ENCODE measurements at regions not wholly inside any gene's neighbourhood (a gene's known extent, or its start where the extent isn't known, plus 50 kb on each side); places are given as distances from the start of the nearest gene placed in this dataset.
"Not testable (repeated sequence)": the region's sequence is repeated elsewhere in the genome, so short reads cannot be mapped to it uniquely, and the experiment has no call there.

DNA sequence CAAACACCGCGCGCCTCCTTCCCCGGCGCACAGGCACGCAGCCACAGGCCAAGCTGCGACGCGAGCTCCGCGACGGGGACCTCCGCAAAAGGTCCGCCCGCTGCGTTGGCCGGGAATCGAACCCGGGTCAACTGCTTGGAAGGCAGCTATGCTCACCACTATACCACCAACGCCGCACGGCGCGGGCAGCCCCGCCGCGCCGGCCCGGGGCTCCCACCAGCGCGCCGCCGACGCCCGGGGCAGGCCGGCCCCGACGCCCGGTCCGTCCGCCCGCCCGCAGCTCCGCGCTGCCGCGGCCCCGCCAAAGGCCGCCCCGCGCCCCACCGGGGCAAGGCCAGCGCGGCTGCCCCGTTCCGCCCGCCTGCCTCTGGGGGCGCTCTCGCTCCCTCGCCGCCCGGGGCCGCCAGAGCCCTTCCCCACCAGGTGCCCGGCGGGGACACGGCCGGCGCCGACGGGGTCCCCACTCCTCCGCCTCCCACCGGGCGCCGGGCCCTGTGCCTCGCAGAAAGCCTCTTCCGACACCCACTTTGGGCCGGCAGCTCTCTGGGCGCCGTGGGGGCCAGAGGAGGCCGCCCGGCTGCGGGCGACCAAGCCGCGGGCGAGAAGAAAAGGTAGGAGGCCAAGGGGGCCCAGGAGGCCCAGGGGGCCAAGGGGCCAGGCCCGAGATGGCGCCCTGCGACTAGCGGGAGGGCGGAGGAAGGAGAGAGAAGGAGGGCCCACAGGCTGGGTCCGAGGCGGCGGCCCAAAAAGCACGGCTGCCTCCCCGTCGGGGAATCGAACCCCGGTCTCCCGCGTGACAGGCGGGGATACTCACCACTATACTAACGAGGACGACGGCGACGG, 50.2 kb upstream of the FCGR2A start:
- DNase-seq: not testable (repeated sequence)

DNA sequence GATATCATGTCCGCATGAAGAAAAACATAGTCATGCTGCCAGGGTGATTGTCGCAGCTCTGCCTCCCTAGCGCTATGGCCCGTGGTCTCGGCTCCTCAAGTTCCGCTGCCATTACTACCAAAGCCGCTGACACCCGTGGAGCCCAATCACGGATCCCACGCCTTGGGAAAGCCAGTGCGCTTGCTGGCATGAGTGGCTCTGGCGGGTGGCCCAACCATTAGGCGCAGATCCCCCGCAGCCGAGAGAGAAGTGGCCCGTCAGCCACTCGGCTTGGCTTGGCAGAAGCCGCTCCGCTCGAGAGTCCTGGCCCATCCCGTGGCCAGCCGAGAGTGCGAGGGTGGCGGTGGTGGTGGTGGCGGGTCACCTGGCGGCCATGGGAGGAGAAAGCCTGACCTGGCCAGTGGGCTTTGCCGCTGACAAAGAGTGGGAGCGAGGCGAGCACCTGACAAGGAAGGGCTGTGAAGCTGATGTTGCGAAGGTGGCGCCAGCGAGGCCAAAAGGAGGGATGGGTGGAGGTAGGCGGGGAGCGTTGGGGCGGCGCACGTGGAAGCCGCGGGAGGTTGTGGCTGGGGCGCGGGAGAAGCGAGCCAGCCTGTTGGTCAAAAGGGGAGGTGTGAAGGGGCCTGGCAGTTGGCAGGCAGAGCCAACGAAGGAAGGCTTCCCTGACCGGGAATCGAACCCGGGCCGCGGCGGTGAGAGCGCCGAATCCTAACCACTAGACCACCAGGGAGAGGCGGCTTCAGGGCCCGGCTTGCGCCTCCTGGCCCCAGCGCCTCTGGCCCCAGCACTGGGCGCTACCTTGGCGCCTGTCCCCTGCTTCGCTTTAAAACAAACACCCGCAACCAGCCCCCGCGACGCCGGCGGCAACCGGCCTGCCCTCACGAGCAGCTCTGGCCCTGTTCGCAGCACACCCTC, 51.0 kb upstream of the FCGR2A start:
- not testable (repeated sequence) for DNase-seq

DNA sequence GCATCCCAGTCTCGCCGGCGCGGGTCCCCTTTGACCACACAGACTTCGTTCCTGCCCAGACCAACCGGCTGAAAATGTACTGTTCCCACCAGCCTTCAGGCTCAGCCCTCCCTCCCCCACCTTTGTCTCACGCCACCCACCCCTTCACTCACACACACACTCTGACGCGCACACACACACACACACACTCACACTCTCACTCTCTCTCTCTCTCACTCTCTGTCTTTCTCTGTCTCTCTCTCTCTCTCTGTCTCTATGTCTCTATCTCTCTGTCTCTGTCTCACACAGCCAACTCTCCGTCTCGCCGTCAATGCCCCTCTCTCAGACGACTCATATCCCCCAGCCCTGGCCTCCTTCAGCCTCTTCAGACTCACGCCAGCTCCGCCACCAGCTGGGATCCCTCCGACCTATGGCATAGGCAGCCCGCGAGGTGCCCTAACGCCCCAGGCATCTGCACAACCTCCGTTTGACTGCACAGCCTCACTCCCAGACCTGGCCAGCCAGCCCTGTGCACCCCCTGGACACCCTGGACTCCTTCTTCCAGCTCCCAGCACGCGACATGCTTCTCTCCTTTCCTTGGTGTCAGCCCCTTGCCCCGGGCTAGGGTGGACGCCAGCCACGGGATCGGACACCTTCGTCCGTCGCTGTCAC, 53.4 kb upstream of the FCGR2A start:
- DNase-seq: not testable (repeated sequence)

DNA sequence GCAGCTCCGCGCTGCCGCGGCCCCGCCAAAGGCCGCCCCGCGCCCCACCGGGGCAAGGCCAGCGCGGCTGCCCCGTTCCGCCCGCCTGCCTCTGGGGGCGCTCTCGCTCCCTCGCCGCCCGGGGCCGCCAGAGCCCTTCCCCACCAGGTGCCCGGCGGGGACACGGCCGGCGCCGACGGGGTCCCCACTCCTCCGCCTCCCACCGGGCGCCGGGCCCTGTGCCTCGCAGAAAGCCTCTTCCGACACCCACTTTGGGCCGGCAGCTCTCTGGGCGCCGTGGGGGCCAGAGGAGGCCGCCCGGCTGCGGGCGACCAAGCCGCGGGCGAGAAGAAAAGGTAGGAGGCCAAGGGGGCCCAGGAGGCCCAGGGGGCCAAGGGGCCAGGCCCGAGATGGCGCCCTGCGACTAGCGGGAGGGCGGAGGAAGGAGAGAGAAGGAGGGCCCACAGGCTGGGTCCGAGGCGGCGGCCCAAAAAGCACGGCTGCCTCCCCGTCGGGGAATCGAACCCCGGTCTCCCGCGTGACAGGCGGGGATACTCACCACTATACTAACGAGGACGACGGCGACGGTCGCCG, 57.4 kb upstream of the FCGR2A start:
- DNase-seq: not testable (repeated sequence)

DNA sequence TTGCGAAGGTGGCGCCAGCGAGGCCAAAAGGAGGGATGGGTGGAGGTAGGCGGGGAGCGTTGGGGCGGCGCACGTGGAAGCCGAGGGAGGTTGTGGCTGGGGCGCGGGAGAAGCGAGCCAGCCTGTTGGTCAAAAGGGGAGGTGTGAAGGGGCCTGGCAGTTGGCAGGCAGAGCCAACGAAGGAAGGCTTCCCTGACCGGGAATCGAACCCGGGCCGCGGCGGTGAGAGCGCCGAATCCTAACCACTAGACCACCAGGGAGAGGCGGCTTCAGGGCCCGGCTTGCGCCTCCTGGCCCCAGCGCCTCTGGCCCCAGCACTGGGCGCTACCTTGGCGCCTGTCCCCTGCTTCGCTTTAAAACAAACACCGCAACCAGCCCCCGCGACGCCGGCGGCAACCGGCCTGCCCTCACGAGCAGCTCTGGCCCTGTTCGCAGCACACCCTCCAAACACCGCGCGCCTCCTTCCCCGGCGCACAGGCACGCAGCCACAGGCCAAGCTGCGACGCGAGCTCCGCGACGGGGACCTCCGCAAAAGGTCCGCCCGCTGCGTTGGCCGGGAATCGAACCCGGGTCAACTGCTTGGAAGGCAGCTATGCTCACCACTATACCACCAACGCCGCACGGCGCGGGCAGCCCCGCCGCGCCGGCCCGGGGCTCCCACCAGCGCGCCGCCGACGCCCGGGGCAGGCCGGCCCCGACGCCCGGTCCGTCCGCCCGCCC, 58.1 kb upstream of the FCGR2A start:
- not testable (repeated sequence) for DNase-seq

DNA sequence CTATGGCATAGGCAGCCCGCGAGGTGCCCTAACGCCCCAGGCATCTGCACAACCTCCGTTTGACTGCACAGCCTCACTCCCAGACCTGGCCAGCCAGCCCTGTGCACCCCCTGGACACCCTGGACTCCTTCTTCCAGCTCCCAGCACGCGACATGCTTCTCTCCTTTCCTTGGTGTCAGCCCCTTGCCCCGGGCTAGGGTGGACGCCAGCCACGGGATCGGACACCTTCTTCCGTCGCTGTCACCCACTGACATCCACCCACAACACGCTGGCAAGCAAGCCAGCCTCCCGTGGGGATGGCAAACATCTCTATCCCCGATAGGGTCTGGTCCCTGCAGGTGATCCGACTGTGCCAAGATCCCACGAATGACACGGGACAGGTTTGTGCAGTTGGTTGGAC, 60.5 kb upstream of the FCGR2A start:
- not testable (repeated sequence) for DNase-seq

DNA sequence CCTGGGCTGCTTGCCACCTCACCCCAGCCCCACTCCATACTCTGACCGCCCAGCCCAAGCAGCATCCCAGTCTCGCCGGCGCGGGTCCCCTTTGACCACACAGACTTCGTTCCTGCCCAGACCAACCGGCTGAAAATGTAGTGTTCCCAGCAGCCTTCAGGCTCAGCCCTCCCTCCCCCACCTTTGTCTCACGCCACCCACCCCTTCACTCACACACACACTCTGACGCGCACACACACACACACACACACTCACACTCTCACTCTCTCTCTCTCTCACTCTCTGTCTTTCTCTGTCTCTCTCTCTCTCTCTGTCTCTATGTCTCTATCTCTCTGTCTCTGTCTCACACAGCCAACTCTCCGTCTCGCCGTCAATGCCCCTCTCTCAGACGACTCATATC, 61.0 kb upstream of the FCGR2A start:
- not testable (repeated sequence) for DNase-seq

DNA sequence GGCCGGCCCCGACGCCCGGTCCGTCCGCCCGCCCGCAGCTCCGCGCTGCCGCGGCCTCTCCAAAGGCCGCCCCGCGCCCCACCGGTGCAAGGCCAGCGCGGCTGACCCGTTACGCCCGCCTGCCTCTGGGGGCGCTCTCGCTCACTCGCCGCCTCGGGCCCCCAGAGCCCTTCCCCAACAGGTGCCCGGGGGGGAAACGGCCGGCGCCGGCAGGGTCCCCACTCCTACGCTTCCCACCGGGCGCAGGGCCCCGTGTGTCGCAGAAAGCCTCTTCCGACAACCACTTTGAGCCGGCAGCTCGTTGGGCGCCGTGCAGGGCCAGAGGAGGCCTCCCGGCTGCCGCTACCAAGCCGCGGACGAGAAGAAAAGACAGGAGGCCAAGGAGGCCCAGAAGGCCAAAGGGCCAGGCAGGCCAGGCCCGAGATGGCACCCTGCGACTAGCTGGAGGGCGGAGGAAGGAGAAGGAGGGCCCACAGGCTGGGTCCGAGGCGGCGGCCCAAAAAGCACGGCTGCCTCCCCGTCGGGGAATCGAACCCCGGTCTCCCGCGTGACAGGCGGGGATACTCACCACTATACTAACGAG, 64.9 kb upstream of the FCGR2A start:
- DNase-seq: no peak

DNA sequence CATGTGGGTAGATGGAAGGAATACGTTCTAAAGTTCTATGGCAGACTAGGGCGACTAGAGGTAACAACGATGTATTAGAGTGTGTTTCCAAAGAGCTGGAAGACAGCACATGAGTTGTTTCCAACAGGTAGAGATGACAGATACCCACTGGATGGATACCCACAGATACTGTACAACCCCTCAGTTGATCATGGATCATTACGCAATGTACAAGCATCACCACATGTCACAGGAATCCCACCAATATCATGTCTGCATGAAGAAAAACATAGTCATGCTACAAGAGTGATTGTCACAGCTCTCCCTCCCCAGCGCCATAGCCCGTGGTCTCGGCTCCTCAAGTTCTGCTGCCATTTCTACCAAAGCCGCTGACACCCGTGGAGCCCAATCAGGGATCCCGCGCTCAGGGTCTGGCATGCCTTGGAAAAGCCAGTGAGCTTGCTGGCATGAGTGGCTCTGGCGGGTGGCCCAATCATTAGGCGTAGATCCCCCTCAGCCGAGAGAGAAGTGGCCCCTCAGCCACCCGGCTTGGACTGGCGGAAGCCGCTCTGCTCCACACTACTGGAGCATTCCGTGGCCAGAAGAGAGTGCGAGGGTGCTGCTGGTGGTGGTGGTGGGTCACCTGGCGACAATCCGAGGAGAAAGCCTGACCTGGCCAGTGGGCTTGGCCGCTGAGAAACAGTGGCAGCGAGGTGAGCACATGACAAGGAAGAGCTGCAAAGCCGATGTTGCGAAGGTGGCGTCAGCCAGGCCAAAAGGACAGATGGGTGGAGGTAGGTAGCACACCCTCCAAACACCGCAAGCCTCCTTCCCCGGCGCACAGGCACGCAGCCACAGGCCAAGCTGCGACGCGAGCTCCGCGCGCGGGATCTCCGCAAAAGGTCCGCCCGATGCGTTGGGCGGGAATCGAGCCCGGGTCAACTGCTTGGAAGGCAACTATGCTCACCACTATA, 65.7 kb upstream of the FCGR2A start:
- DNase-seq: no peak

DNA sequence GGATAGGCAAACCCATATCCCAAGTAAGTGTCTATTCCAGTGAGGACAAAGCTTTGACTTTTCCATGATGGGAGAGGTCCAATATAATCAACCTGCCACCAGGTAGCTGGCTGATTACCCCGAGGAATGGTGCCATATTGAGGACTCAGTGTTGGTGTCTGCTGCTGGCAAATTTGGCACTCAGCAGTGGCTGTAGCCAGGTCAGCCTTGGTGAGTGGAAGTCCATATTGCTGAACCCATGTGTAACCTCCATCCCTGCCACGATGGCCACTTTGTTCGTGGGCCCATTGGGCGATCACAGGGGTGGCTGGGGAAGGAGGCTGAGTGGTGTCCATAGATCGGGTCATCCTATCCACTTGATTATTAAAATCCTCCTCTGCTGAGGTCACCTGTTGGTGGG, 65.5 kb upstream of the CFAP126 start:
- not testable (repeated sequence) for DNase-seq

DNA sequence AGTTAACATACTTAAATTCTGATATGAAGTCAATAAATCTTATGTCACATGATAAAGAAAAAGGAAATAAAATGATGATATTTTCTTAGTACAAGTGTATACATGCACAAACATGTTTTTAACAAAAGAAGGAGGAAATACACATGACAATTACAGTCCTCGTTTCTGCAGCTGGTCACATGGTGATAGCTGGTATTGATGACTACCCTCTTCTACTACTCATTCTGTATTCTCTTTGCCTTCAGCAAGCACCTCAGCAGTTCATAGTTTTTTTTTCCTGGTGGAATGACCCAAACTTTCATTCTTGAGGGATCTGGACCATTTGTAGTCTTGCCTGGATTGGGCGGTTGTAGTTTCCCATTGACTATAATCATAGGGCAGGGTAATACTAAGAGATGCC, 64.4 kb upstream of the CFAP126 start:
- DNase-seq: no peak

DNA sequence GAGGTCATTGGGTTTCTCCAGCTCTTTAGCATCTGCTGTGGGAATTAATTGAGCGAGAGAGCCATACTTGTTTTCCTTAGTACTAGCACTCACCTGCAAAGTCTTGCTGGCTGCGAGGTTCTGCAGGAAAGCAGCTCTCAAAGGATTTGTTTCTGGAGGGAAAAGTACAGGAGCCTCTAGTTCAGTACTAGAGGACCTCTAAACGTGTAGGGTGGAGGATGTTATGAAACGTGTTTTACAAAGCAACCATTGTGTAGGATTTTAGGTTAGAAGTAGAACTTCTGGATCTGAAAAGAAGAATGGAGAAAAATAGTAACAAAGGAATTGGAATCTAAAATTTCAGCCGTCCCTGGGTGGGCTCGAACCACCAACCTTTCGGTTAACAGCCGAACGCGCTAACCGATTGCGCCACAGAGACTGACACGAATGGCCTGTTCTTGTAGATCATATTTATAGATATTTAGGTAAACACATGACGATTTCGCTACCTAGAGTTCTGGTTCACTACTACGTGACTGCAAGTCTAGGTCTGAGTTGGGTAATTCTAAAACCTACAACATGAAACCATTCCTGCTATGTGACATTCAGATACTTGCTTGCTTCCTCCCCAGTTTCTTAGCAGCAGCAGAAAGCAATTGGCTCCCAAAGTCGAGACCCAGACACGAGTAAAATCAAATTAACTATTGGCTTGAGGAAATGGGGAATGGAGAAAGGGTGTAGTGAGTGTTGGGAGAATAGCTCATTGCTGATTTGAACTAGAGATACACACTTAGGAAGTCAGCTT, 60.2 kb upstream of the CFAP126 start:
- DNase-seq: no peak

DNA sequence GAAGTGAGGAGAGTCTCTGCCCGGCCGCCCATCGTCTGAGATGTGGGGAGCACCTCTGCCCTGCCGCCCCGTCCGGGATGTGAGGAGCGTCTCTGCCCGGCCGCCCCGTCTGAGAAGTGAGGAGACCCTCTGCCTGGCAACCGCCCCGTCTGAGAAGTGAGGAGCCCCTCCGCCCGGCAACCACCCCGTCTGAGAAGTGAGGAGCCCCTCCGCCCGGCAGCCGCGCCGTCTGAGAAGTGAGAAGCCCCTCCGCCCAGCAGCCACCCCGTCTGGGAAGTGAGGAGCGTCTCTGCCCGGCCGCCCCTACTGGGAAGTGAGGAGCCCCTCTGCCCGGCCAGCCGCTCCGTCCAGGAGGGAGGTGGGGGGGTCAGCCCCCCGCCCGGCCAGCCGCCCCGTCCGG, 55.2 kb upstream of the CFAP126 start:
- DNase-seq: not testable (repeated sequence)

DNA sequence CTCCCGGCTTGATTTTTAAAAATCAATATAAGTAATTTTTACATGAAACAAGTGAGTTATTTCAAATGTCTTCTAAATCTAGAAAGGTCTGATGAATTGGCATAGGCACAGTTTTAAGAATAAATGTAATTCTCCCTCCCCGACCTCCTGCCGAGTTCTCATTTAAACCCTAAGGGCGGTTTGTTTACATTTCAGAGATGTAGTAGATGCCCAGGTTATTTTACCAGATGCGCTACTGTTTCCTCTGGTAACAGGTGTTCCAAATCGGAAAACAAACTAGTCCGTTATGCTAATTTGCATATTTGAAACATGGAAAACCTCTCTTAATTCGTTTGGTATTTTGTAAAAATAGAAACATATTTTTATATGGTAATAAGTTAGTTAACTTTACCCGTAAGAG, 53.8 kb upstream of the CFAP126 start:
- peak; percentile 44 for DNase-seq

DNA sequence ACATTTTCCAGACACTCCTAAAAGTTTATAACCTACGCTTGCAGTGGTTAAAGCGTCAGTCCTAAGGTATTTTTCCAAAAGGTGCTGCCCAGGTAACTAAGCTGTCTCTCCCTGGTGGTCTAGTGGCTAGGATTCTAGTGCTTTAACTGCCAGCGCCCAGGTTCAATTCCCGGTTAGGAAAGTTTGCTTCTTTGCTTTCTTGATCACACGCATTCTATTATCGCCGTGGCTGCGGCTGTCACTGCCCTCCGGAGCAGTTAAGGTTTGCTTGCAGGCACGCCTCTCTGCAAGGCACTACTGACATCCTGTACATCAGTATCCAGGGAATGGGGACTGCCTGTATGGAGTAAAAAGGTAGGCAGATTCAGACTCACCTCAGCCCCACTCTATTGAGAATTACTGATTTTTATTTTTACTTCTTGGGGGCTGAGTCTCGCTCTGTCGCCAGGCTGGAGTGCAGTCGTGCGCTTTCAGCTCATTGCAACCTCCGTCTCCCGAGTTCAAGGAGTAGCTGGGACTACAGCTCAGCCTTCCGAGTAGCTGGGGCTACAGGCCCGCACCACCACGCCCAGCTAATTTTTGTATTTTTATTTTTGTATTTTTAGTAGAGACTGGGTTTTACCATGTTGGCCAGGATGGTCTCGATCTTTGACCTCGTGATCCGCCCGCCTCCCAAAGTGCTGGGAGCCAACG, 53.2 kb upstream of the CFAP126 start:
- DNase-seq: no peak

DNA sequence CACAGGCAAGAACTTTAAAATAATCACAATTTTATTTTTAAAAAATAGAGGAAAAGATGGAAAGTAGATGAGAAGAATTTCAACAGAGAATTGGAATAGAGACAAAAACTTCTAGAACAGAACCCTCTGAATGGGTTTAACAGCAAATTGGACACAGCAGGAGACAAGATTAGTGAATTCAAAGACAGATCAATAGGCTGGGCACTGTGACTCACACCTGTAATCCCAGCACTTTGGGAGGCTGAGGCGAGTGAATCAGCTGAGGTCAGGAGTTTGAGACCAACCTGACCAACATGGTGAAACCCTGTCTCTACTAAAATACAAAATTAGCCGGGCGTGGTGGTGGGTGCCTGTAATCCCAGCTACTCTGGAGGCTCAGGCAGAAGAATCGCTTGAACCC, 49.9 kb upstream of the CFAP126 start:
- DNase-seq: not testable (repeated sequence)
